Suprapubic skin (tissue), 4 donors: ENCODE measurements at regions not wholly inside any gene's neighbourhood (a gene's known extent, or its start where the extent isn't known, plus 50 kb on each side); places are given as distances from the start of the nearest gene placed in this dataset.

ENCODE experiments used
- EP300 ChIP-seq: sonication (generic); formaldehyde crosslinking; IDR thresholded peaks from one replicate; pipeline ENCODE4 v1.6.1; 2017; ENCODE audit warnings: antibody characterized with exemption
- POLR2A ChIP-seq, 2 donors: fragments of 450-650 bp; IDR thresholded peaks; one replicate each; pipeline ENCODE4 v1.6.1; 2017; ENCODE audit warnings: antibody characterized with exemption in 2 of 2, mild to moderate bottlenecking in 2 of 2, moderate library complexity in 2 of 2
- POLR2AphosphoS5 ChIP-seq, 3 donors: sonication (generic); formaldehyde crosslinking; IDR thresholded peaks; one replicate each; pipeline ENCODE4 v1.6.1; 2017; ENCODE audit warnings: antibody characterized with exemption in 3 of 3
- TF ChIP-seq, protein P1 (sequence below), 2 donors: fragments of 200-600 bp in 1 of 2; fragments of 450-650 bp in 1 of 2; sonication (generic) in 1 of 2; IDR thresholded peaks; one replicate each; pipeline ENCODE4 v1.5.1; 2016 to 2019; ENCODE audit warnings: antibody characterized with exemption in 2 of 2, mild to moderate bottlenecking in 1 of 2, moderate library complexity in 1 of 2

- TF ChIP-seq, protein P1, sequence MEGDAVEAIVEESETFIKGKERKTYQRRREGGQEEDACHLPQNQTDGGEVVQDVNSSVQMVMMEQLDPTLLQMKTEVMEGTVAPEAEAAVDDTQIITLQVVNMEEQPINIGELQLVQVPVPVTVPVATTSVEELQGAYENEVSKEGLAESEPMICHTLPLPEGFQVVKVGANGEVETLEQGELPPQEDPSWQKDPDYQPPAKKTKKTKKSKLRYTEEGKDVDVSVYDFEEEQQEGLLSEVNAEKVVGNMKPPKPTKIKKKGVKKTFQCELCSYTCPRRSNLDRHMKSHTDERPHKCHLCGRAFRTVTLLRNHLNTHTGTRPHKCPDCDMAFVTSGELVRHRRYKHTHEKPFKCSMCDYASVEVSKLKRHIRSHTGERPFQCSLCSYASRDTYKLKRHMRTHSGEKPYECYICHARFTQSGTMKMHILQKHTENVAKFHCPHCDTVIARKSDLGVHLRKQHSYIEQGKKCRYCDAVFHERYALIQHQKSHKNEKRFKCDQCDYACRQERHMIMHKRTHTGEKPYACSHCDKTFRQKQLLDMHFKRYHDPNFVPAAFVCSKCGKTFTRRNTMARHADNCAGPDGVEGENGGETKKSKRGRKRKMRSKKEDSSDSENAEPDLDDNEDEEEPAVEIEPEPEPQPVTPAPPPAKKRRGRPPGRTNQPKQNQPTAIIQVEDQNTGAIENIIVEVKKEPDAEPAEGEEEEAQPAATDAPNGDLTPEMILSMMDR (IDR thresholded peaks at IDR 0.05): no peak
- TF ChIP-seq POLR2A (IDR thresholded peaks at IDR 0.05) (no peak), EP300 (no peak), POLR2AphosphoS5 (IDR thresholded peaks at IDR 0.05) (no peak)
Observed at GRCh38 chr1:204736836-204737235, 51.3 kb upstream of the LRRN2 start.
